OCI-LY7 (cell line): ENCODE measurements at regions not wholly inside any gene's neighbourhood (a gene's known extent, or its start where the extent isn't known, plus 50 kb on each side); places are given as distances from the start of the nearest gene placed in this dataset.

Experiments used
- BruUV-seq: library from RNA; stranded (reverse); fragments of 400-500 nt; replicated peaks from 2 replicates; lab custom pipeline; 2021; lab: Mats Ljungman, UMichigan
- CTCF ChIA-PET: fragments of 300-600 bp; sonication (Branson Sonifier 250); formaldehyde crosslinking; loops from one replicate; lab custom pipeline; 2022; ENCODE audit warnings: antibody characterized with exemption; ENCODE audit not compliant: unreplicated experiment; lab: Charles Lee
- POLR2A ChIA-PET: fragments of 300-600 bp; sonication (Branson Sonifier 250); formaldehyde crosslinking; loops from one replicate; lab custom pipeline; 2022; ENCODE audit warnings: antibody characterized with exemption; lab: Charles Lee
- DNase-seq: peaks from one replicate; pipeline ENCODE4 v3.0.0-alpha.2; 2015; ENCODE audit warnings: low spot score
- H2AFZ ChIP-seq: fragments of 200-600 bp; sonication (generic), shearing (Covaris generic); 2 replicates; pipeline ENCODE4 v1.6.1; 2014; ENCODE audit warnings: mild to moderate bottlenecking, antibody characterized with exemption, low read length, moderate library complexity
- H3K27ac ChIP-seq: fragments of 200-600 bp; sonication (generic); 2 replicates; pipeline ENCODE4 v1.5.1; 2014; ENCODE audit warnings: mixed run types, low read depth, mild to moderate bottlenecking, moderate library complexity, low read length, inconsistent platforms; ENCODE audit not compliant: poor library complexity, severe bottlenecking
- H3K36me3 ChIP-seq: fragments of 200-600 bp; sonication (generic); 2 replicates; pipeline ENCODE4 v1.6.1; 2014; ENCODE audit warnings: mild to moderate bottlenecking, antibody characterized with exemption, low read length, moderate library complexity, mixed read lengths; ENCODE audit not compliant: insufficient read depth
- H3K4me1 ChIP-seq: fragments of 200-600 bp; sonication (generic); 2 replicates; pipeline ENCODE4 v1.5.1; 2014; ENCODE audit warnings: mild to moderate bottlenecking, low read length; ENCODE audit not compliant: insufficient read depth, poor library complexity, severe bottlenecking
- H3K4me2 ChIP-seq: fragments of 200-600 bp; sonication (generic); 2 replicates; pipeline ENCODE4 v1.6.1; 2014; ENCODE audit warnings: mild to moderate bottlenecking, low read length
- H3K4me3 ChIP-seq: fragments of 200-600 bp; sonication (generic); 2 replicates; pipeline ENCODE4 v1.5.1; 2014; ENCODE audit warnings: mild to moderate bottlenecking, low read depth, low read length; ENCODE audit not compliant: poor library complexity, severe bottlenecking
- H3K79me2 ChIP-seq: fragments of 200-600 bp; sonication (generic); 2 replicates; pipeline ENCODE4 v1.6.1; 2016; ENCODE audit warnings: low read depth, mild to moderate bottlenecking, low read length, moderate library complexity, mixed read lengths; ENCODE audit not compliant: insufficient read depth
- H3K9me2 ChIP-seq: fragments of 200-600 bp; sonication (generic); 2 replicates; pipeline ENCODE4 v1.6.1; 2016; ENCODE audit warnings: mild to moderate bottlenecking, low read length, mixed read lengths; ENCODE audit not compliant: insufficient read depth
- H3K9me3 ChIP-seq: fragments of 200-600 bp; sonication (generic); 2 replicates; pipeline ENCODE4 v1.6.1; 2014; ENCODE audit warnings: mild to moderate bottlenecking, mixed run types, low read length, mixed read lengths
- H4K20me1 ChIP-seq: fragments of 200-600 bp; sonication (generic); 2 replicates; pipeline ENCODE4 v1.6.1; 2014; ENCODE audit warnings: mild to moderate bottlenecking, antibody characterized with exemption, low read length, moderate library complexity, mixed read lengths; ENCODE audit not compliant: insufficient read depth
- EZH2phosphoT487 ChIP-seq: fragments of 200-600 bp; sonication (generic); IDR thresholded peaks from 2 replicates; pipeline ENCODE4 v1.6.1; 2018; ENCODE audit warnings: low read depth, borderline replicate concordance, mild to moderate bottlenecking, mixed run types, antibody characterized with exemption, low read length, moderate library complexity, mixed read lengths
- intact Hi-C: fragments of 100-400 bp; cut with micrococcal nuclease; formaldehyde crosslinking; loops from one replicate; pipeline ENCODE4 v1.10.0; 2022; ENCODE audit not compliant: unreplicated experiment
- TF ChIP-seq, protein P1 (sequence below): fragments of 200-600 bp; sonication (generic); conservative IDR thresholded peaks from 2 replicates; pipeline ENCODE4 v1.5.1; 2014; ENCODE audit warnings: mild to moderate bottlenecking, antibody characterized with exemption, low read length, moderate library complexity, mixed read lengths

DNA sequence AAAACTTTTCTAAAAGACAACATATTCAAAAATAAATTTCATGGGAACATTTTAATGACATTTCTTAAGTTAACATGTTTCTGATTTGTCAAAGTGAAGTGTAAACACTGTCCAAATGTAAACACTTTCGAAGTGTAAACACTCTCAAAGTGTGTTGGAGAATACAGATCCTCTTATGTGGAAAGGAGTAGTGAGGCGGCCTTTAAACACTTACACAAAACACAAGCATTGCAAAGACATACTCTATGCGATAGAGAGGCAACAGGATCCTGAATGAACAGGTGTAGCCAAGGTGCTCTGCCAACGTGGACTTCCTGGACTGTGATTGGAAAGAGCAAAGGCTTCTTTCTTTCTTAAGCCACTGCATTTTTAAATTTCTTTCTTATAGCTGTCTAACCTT lies 62.7 kb upstream of the PGM2 start:
- POLR2A ChIA-PET = interaction anchor here (0.6 to 3.3 kb wide), 2 partner anchors 9 to 1421 kb away, joined by 5 to 18 read pairs; no protein-coding TSS in a partner anchor
- no peak for DNase-seq
- no peak overlapping the region for H3K4me2 ChIP-seq

DNA sequence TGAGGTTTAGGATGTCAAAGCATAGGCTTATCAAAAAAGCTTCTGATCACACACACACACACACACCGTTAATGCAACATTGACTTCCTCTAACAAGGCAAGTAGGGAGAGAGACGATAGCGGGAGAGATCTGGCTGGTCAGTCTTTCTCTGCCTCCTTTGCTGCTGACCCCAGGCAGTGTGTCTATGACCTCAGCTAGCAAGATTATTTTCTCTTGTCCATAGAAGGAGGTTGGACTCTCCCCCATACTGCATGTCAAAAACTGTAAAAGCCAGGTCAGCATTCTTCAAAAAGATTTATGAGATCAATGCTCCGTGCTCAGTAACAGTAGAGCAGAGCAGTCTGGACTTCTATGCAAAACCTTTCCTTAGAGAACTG lies 63.5 kb upstream of the PGM2 start:
- TF ChIP-seq EZH2phosphoT487 = no peak
- TF ChIP-seq, protein P1, sequence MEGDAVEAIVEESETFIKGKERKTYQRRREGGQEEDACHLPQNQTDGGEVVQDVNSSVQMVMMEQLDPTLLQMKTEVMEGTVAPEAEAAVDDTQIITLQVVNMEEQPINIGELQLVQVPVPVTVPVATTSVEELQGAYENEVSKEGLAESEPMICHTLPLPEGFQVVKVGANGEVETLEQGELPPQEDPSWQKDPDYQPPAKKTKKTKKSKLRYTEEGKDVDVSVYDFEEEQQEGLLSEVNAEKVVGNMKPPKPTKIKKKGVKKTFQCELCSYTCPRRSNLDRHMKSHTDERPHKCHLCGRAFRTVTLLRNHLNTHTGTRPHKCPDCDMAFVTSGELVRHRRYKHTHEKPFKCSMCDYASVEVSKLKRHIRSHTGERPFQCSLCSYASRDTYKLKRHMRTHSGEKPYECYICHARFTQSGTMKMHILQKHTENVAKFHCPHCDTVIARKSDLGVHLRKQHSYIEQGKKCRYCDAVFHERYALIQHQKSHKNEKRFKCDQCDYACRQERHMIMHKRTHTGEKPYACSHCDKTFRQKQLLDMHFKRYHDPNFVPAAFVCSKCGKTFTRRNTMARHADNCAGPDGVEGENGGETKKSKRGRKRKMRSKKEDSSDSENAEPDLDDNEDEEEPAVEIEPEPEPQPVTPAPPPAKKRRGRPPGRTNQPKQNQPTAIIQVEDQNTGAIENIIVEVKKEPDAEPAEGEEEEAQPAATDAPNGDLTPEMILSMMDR = no peak
- peak overlapping the region; percentile 52 for H2AFZ ChIP-seq

More for the DNA sequence above, 62.7 kb upstream of the PGM2 start:
- no peaks in the 10 kb centered on the region for H3K9me2 ChIP-seq
- H3K4me1 ChIP-seq = peaks cover 6% of the 10 kb centered on the region
- H3K36me3 ChIP-seq = no peaks in the 10 kb centered on the region
- H4K20me1 ChIP-seq = no peaks in the 10 kb centered on the region
- intact Hi-C loops = no loop called here
- no peak overlapping the region for H2AFZ ChIP-seq
- CTCF ChIA-PET = no interaction called here
- TF ChIP-seq, protein P1 = no peak
- TF ChIP-seq EZH2phosphoT487 = no peak
- no peak overlapping the region for H3K27ac ChIP-seq
- no TSS peak for BruUV-seq
- no peaks in the 10 kb centered on the region for H3K9me3 ChIP-seq
- no peak overlapping the region for H3K4me3 ChIP-seq
- H3K79me2 ChIP-seq = no peaks in the 10 kb centered on the region

DNA sequence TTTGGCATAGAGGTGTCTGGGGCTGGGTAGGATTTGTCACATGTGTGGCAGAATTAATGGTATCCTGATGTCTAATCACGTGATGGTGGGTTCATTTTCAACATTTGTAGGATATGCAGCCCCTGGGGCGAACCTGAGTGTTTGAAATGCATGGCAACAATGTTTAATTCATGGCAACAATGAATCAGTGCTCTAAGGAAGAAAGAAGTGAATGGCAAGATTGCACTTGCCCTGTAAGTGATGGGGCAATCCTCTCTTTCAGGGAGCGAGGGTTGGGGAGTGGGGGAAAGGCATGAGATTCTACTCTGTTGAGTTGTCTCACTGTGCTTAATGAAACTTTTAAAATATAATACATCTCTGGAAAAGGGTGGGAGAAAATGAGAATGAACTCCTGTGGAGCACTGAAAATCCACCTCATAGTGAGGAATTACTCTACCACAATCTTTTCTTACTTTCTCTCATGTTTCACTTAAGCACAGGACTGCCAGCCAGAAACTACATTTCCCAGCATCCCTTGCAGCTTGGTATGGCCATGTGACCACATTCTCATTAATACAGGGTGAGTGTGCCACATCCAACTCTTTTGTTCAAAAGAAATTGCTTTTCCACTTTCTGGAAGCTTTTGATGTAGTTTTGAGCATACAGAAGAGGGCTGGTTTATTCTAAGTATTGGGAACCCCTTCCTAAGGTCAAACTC lies 64.0 kb upstream of the PGM2 start:
- no peaks in the 10 kb centered on the region for H4K20me1 ChIP-seq
- CTCF ChIA-PET = no interaction called here
- H3K79me2 ChIP-seq = no peaks in the 10 kb centered on the region
- no peak for TF ChIP-seq EZH2phosphoT487
- TF ChIP-seq, protein P1 = no peak
- POLR2A ChIA-PET = interaction anchor here (0.6 to 1.1 kb wide), 4 partner anchors 11 to 264 kb away, joined by 3 to 6 read pairs (median 4); no protein-coding TSS in a partner anchor
- H2AFZ ChIP-seq = peak overlapping the region; percentile 52
- no peak overlapping the region for H3K4me3 ChIP-seq
- BruUV-seq = no TSS peak
- no peaks in the 10 kb centered on the region for H3K36me3 ChIP-seq
- H3K9me2 ChIP-seq = no peaks in the 10 kb centered on the region
- intact Hi-C loops = no loop called here
- no peak overlapping the region for H3K27ac ChIP-seq
- peak; percentile 35 for DNase-seq
- peaks cover 12% of the 10 kb centered on the region for H3K4me1 ChIP-seq
- peak overlapping the region; percentile 20 for H3K4me2 ChIP-seq
- no peaks in the 10 kb centered on the region for H3K9me3 ChIP-seq

More for the DNA sequence above, 63.5 kb upstream of the PGM2 start:
- H3K4me2 ChIP-seq = peak overlapping the region; percentile 20
- ChIA-PET CTCF (no interaction called here), POLR2A (interaction anchor here (0.6 to 3.3 kb wide), 4 partner anchors 8 to 263 kb away, joined by 3 to 18 read pairs (median 5); no protein-coding TSS in a partner anchor)
- H3K4me3 ChIP-seq = no peak overlapping the region
- no TSS peak for BruUV-seq
- H3K27ac ChIP-seq = no peak overlapping the region
- H3K36me3 ChIP-seq = no peaks in the 10 kb centered on the region
- intact Hi-C loops = no loop called here
- no peak for DNase-seq
- peaks cover 10% of the 10 kb centered on the region for H3K4me1 ChIP-seq
- no peaks in the 10 kb centered on the region for H3K79me2 ChIP-seq
- H3K9me2 ChIP-seq = no peaks in the 10 kb centered on the region
- H3K9me3 ChIP-seq = no peaks in the 10 kb centered on the region
- no peaks in the 10 kb centered on the region for H4K20me1 ChIP-seq
